SKM-1 (cell line): ENCODE measurements at regions not wholly inside any gene's neighbourhood (a gene's known extent, or its start where the extent isn't known, plus 50 kb on each side); places are given as distances from the start of the nearest gene placed in this dataset.

Source experiments
- DNase-seq: peaks from one replicate; lab custom pipeline; 2025; ENCODE audit not compliant: unreplicated experiment; lab: John Stamatoyannopoulos, UW

- no peak for DNase-seq
Observed at GRCh38 chr4:130266814-130267213, 1170.9 kb downstream of the C4orf33 start.

DNA sequence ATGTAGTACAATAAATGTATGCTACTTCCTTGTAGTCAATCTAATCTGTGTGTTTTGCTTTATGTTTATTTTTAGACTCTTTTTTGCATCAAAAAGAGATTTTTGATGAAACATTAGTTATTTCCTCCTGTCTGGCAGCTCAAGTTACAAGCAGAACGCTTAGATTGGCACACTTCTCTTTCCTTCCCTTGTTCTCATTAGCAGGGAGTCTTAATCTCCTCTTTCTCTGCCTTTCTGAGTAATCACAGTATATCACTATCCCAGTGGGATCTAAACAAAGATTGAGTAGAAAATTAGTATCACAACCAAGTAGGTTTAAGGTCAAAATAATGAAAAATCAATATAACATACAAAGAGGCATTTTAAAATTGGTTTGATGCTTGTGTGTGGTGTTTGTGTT lies 1192.6 kb downstream of the C4orf33 start:
- DNase-seq, result no peak

GRCh38 chr4:130293692-130294091 lies 1197.7 kb downstream of the C4orf33 start:
- DNase-seq, result no peak

DNA sequence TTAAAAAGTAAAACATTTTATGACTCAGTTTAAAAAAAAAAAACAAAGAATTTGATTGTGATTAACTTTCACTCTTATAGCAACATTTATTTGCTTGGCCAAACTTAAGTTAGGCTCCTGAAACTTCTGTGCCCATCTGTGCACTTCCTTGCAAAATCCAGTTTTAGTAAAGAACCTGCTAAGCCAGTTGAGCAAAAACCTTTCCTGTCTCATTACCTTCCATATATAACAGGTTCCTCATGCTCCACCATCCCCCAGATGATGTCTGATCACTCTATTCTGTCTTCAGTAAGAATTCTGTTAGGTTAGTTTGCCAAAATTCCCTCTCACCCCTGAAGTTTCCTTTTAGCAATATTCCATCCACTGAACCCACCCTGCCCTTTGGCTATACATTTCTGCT lies 1200.5 kb downstream of the C4orf33 start:
- no peak for DNase-seq

DNA sequence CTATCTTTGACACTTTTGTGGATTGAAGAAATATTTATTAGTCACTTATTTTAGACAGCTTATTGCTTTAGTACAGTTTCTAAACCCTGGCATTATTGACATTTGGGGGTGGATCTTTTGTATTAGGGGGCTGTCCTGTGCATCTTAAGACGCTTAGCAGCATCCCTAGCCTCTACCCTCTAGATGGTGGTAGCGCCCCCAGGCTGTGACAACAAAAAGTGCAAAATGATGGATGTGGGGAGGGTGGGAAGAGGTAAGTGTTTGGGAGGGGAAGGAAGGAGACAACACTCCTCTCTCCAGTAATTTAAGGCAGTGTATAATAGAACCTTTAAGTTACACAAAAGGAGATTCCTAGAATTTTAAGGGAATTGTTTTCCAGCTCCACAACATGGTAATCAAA lies 1210.6 kb downstream of the C4orf33 start:
- no peak for DNase-seq

GRCh38 chr4:130309221-130309620 lies 1213.3 kb downstream of the C4orf33 start:
- no peak for DNase-seq

GRCh38 chr4:130322439-130322838 lies 1226.5 kb downstream of the C4orf33 start:
- no peak for DNase-seq

DNA sequence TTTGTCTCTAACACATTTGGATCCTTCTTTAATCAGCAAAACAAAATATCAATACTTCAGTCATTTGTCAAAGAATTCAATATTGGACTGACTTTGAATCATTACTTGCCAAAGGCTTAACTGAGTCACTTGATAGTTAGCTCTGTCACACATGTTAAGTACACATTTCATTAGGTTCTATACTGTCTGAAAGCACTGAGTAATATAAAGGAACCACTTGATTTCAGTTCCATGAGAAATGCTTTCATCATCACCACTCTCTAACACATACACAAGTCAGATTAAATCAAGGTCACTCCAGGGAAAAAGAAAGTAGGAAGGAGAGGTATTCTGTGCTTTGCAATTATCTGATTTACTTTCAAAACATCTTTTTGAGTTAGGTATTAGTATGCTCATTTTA lies 1233.1 kb downstream of the C4orf33 start:
- no peak for DNase-seq

- DNase-seq, result no peak
Observed at GRCh38 chr4:130333241-130333759, 1237.3 kb downstream of the C4orf33 start.

DNA sequence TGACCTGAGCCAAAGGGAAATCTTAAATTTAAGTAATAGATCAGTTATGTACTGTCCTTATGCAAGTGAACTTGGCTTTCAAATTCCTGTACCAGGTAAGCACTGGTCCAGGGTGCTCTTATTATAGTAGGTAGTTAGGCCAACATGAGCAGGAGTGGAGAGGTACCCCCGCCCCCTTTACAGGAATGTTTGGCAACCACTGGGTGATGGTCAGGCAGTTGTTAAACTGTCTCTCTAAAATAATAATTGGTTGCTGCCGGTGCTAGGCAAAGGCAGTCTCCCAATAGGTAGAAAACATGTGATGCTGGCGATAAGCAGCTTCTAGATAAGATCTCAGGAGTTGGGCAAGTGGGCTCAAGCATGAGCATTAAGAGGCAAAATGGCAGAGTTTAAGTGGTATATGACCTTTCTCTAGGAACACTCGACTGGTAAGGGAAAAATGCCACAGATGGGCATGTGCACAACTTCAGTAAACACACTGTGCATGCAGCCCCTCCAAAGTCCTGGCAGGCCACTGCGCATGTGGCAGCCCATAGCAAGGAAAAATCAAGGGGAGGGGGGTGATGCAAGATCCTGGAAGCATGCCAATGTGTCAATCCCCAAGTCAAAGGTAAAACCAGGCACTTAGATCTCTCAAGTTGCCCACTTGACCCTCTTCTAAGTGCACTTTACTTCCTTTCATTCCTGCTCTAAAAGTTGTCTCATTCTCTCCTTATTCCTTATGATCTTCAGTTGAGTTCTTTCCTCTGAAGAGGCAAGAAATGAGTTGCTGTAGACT lies 1239.7 kb downstream of the C4orf33 start:
- no peak for DNase-seq

DNA sequence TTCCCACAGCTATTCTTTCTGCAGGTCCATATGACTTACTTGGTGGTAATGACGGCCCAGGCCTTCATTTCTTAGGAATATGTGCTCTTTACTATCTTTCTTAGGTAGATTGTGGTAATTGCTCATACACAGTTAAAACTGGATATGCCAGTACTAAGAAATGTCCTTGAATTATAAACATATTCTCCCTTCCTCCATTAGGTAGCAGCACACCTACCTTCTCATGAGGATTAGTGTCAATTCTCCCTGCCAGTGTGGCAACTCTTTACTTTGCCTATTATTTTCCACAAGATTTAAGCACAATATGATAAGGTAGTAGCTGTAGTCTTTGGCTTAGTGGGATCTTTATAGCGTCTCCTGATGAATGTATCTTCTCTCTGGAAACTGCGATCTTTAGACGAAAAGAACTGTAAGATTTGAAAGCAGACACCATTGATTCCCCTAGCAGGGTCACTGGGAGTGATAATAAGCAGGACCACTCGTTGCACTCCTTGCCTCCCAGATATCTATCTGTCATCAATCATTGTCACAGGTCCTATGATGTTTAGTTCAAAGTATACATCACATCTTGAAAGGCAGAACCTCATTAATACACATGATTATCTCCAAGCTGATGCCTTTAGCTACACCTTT lies 1240.7 kb downstream of the C4orf33 start:
- no peak for DNase-seq

DNA sequence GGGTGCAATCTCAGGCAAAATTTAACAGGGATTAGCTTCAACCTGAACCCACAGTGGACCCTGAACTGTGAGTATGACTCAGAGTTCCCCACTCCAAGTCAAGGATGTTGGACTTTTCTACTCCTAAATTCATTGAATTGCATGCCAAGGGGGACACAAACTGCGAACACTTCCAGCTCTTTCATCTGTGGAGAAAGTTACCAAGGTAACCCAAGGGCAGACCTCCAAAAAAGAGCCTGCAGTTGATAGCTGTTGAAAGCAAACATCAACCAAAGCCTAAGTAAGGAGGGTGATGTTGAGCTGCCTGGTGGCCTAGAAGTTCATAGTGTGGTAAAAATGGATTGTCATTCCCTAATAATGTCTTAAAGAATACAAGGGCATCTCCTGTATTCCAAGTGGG lies 1242.9 kb downstream of the C4orf33 start:
- no peak for DNase-seq

DNA sequence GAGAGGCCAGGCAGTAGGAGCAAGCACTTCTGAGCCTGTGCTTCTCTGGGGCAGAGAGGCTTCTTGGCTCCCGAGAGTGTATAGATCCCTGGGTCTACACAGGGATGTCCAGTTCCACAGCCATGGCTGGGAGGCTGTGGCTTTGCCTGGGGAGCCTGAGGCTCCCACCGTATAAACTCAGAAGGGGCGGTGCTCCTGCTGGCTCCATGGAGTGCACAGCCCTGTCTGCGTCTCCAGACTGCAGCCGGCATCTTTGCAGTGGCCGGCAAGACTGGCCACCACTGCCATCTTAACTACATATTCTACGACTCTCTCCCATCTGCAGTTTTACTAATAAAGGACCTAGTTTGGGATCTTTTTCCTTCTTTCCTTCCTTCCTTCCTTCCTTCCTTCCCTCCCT lies 1253.8 kb downstream of the C4orf33 start:
- DNase-seq, result no peak

GRCh38 chr4:130356873-130357272 lies 1260.9 kb downstream of the C4orf33 start:
- DNase-seq, result no peak

DNA sequence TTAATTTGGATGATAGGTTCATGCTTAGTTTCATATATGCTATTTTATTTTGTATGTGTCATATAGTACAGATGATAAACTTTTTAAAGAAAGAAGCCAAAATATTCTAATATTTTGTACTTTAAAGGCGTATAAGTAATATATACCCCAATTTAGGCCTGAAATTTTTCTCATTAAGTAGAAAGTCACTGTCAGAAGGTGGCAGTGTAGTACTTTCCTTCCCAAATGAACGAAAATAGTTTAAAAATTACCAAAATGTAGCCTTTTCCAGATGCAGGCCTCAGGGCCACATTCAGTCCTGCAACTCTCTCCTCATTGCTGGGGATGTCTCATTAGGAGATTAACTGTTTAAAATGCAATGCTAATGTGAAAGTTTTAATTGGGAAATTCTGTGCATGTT lies 1263.6 kb downstream of the C4orf33 start:
- no peak for DNase-seq

- no peak for DNase-seq
Observed at GRCh38 chr4:130361616-130362015, 1265.7 kb downstream of the C4orf33 start.

GRCh38 chr4:130368668-130369067 lies 1272.7 kb downstream of the C4orf33 start:
- no peak for DNase-seq

- DNase-seq, result no peak
Observed at GRCh38 chr4:130393231-130393630, 1297.3 kb downstream of the C4orf33 start.

DNA sequence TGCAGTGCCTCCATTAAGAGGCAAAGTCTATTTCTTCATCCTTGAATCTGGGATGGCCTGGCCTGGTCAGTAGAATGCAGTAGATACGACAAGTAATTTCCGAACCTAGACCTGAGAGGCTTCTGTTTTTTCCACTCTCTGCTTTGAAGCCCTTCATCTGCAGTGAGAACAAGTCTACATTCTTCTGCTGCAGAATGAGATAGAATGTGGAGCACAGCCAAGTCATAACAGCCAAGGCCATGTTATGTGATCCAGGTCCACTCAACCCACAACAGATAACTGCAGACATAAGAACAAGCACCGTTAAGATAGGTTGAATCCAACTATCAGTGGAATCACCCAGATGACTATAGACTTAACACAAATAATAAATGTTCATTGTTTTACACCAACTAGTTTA lies 1297.7 kb downstream of the C4orf33 start:
- no peak for DNase-seq

GRCh38 chr4:130395871-130396270 lies 1299.9 kb downstream of the C4orf33 start:
- no peak for DNase-seq

DNA sequence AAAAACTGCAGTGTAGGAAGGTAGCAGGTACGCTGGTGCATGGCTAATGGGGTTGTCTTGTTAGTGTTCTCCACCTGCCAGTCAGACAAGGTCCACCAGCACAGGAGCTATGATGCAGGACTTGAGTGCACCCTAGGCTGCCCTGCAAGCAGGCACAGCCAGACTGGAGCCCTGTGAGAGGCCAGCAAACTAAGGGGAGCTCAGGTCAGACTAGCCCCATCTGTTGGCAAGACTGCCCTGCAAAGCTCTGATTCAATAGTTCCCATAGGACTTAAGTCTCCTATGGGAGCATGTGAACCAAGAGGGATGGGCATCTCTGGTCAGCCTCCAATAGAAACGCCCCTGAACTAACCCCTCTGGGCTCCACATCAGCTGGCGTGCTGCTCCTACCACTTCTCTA lies 1307.3 kb downstream of the C4orf33 start:
- no peak for DNase-seq

- no peak for DNase-seq
Observed at GRCh38 chr4:130416228-130416627, 1320.3 kb downstream of the C4orf33 start.
